ENCODE measurements at regions not wholly inside any gene's neighbourhood (a gene's known extent, or its start where the extent isn't known, plus 50 kb on each side); places are given as distances from the start of the nearest gene placed in this dataset.

DNA sequence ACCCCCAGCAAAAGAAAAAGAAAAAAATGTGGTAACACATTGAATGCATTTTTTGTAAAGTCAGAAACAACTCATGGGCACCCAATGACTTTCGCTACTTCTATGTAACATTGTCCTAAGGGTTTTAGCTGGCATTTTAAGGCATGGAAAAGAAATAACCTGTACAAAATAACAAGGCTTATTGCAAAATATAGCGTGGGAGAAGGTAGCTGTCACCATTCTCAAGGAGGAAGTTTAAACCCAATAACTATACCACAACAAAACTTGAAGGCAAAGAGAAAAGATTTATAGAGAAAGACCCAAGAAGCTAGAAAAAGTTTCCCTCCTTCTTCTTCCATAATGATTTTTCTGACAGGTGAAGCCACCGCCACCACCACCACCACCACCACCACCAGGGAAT lies 55.7 kb upstream of the ACP3 start:
- POLR2A ChIA-PET: no interaction called here
- H2AFZ ChIP-seq (ENCODE audit: low read depth): no peak overlapping the region
- no peak overlapping the region for H3K27ac ChIP-seq (ENCODE audit: low read depth in 2 of 2, low read length in 1 of 2)
- no peaks in the 10 kb centered on the region for H3K27me3 ChIP-seq (ENCODE audit: insufficient read depth)
- H3K9me3 ChIP-seq: no peaks in the 10 kb centered on the region
- H3K36me3 ChIP-seq (replicated peaks in 1 of 2; ENCODE audit: control insufficient read depth in 1 of 2, insufficient read depth in 2 of 2, low read length in 1 of 2): no peaks in the 10 kb centered on the region
- H3K9me2 ChIP-seq: no peaks in the 10 kb centered on the region
- no peaks in the 10 kb centered on the region for H3K79me2 ChIP-seq (ENCODE audit: insufficient read depth)
- no peak overlapping the region for H3K4me2 ChIP-seq
- no peaks in the 10 kb centered on the region for H4K20me1 ChIP-seq (ENCODE audit: insufficient read depth)
- TF ChIP-seq FOXM1 (IDR thresholded peaks at IDR 0.05; ENCODE audit: low read depth): no peak
- no peak for TF ChIP-seq FOSL2 (IDR thresholded peaks at IDR 0.05; ENCODE audit: borderline replicate concordance, low read depth)
- no peak for TF ChIP-seq SIN3A (IDR thresholded peaks at IDR 0.05; ENCODE audit: borderline replicate concordance, low read depth, low read length)
- TF ChIP-seq JUND (IDR thresholded peaks at IDR 0.05): no peak
- TF ChIP-seq POLR2AphosphoS5 (IDR thresholded peaks at IDR 0.05; ENCODE audit: low read depth, low read length): no peak
- DNase-seq: no peak
- no peak overlapping the region for H3K9ac ChIP-seq
- H3K4me1 ChIP-seq (ENCODE audit: control insufficient read depth in 1 of 2, insufficient read depth in 2 of 2, low read depth in 1 of 2, low read length in 1 of 2): no peaks in the 10 kb centered on the region
- CTCF ChIA-PET: interaction anchor here (8.0 kb wide), 1 partner anchor 81 kb away, joined by 126 read pairs; no protein-coding TSS in a partner anchor
- H3F3A ChIP-seq (replicated peaks; ENCODE audit: insufficient read depth): no peaks in the 10 kb centered on the region
- 69% methylated on average over 3 of the region's 3 CpGs for WGBS (ENCODE audit: low lambda C conversion rate)
- H3K4me3 ChIP-seq (ENCODE audit: low read depth in 2 of 2, low read length in 1 of 2): no peak overlapping the region

GRCh38 chr3:132262305-132262704 lies 54.9 kb upstream of the ACP3 start:
- Histone ChIP-seq H3F3A (replicated peaks; ENCODE audit: insufficient read depth) (no peaks in the 10 kb centered on the region), H3K4me3 (ENCODE audit: low read depth in 2 of 2, low read length in 1 of 2) (no peak overlapping the region), H3K27me3 (ENCODE audit: insufficient read depth) (no peaks in the 10 kb centered on the region), H3K4me1 (ENCODE audit: control insufficient read depth in 1 of 2, insufficient read depth in 2 of 2, low read depth in 1 of 2, low read length in 1 of 2) (no peaks in the 10 kb centered on the region), H3K9me3 (no peaks in the 10 kb centered on the region), H3K9ac (no peak overlapping the region), H3K9me2 (no peaks in the 10 kb centered on the region), H3K79me2 (ENCODE audit: insufficient read depth) (no peaks in the 10 kb centered on the region), H4K20me1 (ENCODE audit: insufficient read depth) (no peaks in the 10 kb centered on the region), H3K27ac (ENCODE audit: low read depth in 2 of 2, low read length in 1 of 2) (no peak overlapping the region), H3K4me2 (no peak overlapping the region), H2AFZ (ENCODE audit: low read depth) (no peak overlapping the region), H3K36me3 (replicated peaks in 1 of 2; ENCODE audit: control insufficient read depth in 1 of 2, insufficient read depth in 2 of 2, low read length in 1 of 2) (no peaks in the 10 kb centered on the region)
- TF ChIP-seq, protein P1, sequence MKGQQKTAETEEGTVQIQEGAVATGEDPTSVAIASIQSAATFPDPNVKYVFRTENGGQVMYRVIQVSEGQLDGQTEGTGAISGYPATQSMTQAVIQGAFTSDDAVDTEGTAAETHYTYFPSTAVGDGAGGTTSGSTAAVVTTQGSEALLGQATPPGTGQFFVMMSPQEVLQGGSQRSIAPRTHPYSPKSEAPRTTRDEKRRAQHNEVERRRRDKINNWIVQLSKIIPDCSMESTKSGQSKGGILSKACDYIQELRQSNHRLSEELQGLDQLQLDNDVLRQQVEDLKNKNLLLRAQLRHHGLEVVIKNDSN (IDR thresholded peaks at IDR 0.05; ENCODE audit: borderline replicate concordance, low read depth): no peak
- TF ChIP-seq FOSL2 (IDR thresholded peaks at IDR 0.05; ENCODE audit: borderline replicate concordance, low read depth) (no peak), NRF1 (IDR thresholded peaks at IDR 0.05; ENCODE audit: low read depth, low read length) (no peak), SMC3 (IDR thresholded peaks at IDR 0.05; ENCODE audit: low read depth, low read length) (no peak), JUND (IDR thresholded peaks at IDR 0.05) (no peak), YY1 (IDR thresholded peaks at IDR 0.05; ENCODE audit: low read depth) (no peak), ZBTB33 (IDR thresholded peaks at IDR 0.05; ENCODE audit: borderline replicate concordance, low read depth) (no peak), SIN3A (IDR thresholded peaks at IDR 0.05; ENCODE audit: borderline replicate concordance, low read depth, low read length) (no peak)
- DNase-seq: no peak
- ChIA-PET POLR2A (no interaction called here), CTCF (interaction anchor here (8.0 kb wide), 1 partner anchor 80 kb away, joined by 126 read pairs; no protein-coding TSS in a partner anchor)
- 81% methylated on average over 2 of the region's 2 CpGs for WGBS (ENCODE audit: low lambda C conversion rate)
